SK-N-SH (cell line): ENCODE measurements at regions not wholly inside any gene's neighbourhood (a gene's known extent, or its start where the extent isn't known, plus 50 kb on each side); places are given as distances from the start of the nearest gene placed in this dataset.

Source experiments
- CTCF ChIA-PET: fragments of 300-600, 350-600 bp; formaldehyde crosslinking; extraction: SDS; loops from one replicate; lab custom pipeline; 2021; lab: Yijun Ruan, JAX
- POLR2A ChIA-PET: fragments of 350-600 bp; sonication (Branson Sonifier 250); formaldehyde crosslinking; extraction: SDS; loops from one replicate; lab custom pipeline; 2020; ENCODE audit warnings: antibody characterized with exemption, inconsistent platforms; lab: Yijun Ruan, JAX
- DNase-seq: peaks from one replicate; pipeline ENCODE4 v3.0.0; 2012
- H2AFZ ChIP-seq: fragments of 200-600 bp; sonication (generic); 2 replicates; pipeline ENCODE4 v1.8.1; 2016; ENCODE audit warnings: antibody characterized with exemption, mild to moderate bottlenecking, low read depth
- H3F3A ChIP-seq: fragments of 200-600 bp; sonication (generic); replicated peaks from 2 replicates; pipeline ENCODE3; 2016; ENCODE audit warnings: antibody characterized with exemption, mild to moderate bottlenecking; ENCODE audit not compliant: insufficient read depth
- H3K27ac ChIP-seq, 2 experiments: fragments of 200-500 bp in 1 of 2; fragments of 200-600 bp in 1 of 2; sonication (Bioruptor generic) in 1 of 2; sonication (generic), shearing (Covaris generic) in 1 of 2; 2 replicates each; pipeline versions ENCODE4 v1.5.1 to v1.6.1; 2014 to 2016; ENCODE audit warnings: low read depth in 2 of 2, inconsistent platforms in 1 of 2, low read length in 1 of 2, mild to moderate bottlenecking in 1 of 2, mixed read lengths in 1 of 2
- H3K27me3 ChIP-seq: fragments of 200-600 bp; sonication (generic), shearing (Covaris generic); 2 replicates; pipeline ENCODE4 v1.6.1; 2016; ENCODE audit warnings: mixed run types; ENCODE audit not compliant: insufficient read depth
- H3K36me3 ChIP-seq, 2 experiments: fragments of 200-500 bp in 1 of 2; fragments of 200-600 bp in 1 of 2; sonication (Bioruptor generic) in 1 of 2; sonication (generic) in 1 of 2; replicated peaks in 1 of 2; 2 replicates each; pipeline versions ENCODE3 to v1.5.1; 2014 to 2016; ENCODE audit warnings: low read length in 1 of 2, mild to moderate bottlenecking in 1 of 2; ENCODE audit not compliant: insufficient read depth in 2 of 2, control insufficient read depth in 1 of 2
- H3K4me1 ChIP-seq, 2 experiments: fragments of 200-500 bp in 1 of 2; fragments of 200-600 bp in 1 of 2; sonication (Bioruptor generic) in 1 of 2; sonication (generic), shearing (Covaris generic) in 1 of 2; 2 replicates each; pipeline versions ENCODE4 v1.5.1 to v1.6.1; 2014 to 2016; ENCODE audit warnings: low read depth in 1 of 2, low read length in 1 of 2, mixed run types in 1 of 2; ENCODE audit not compliant: insufficient read depth in 2 of 2, control insufficient read depth in 1 of 2
- H3K4me2 ChIP-seq: fragments of 200-600 bp; sonication (generic), shearing (Covaris generic); 2 replicates; pipeline ENCODE4 v1.6.1; 2017; ENCODE audit warnings: mixed run types
- H3K4me3 ChIP-seq, 2 experiments: fragments of 200-500 bp in 1 of 2; fragments of 200-600 bp in 1 of 2; sonication (Bioruptor generic) in 1 of 2; sonication (generic), shearing (Covaris generic) in 1 of 2; 2 replicates each; pipeline versions ENCODE4 v1.5.1 to v1.8.1; 2014 to 2016; ENCODE audit warnings: low read depth in 2 of 2, inconsistent platforms in 1 of 2, low read length in 1 of 2, mild to moderate bottlenecking in 1 of 2, mixed read lengths in 1 of 2, moderate library complexity in 1 of 2
- H3K79me2 ChIP-seq: fragments of 200-600 bp; sonication (generic); 2 replicates; pipeline ENCODE4 v1.8.1; 2017; ENCODE audit warnings: mild to moderate bottlenecking; ENCODE audit not compliant: insufficient read depth
- H3K9ac ChIP-seq: fragments of 200-600 bp; sonication (generic); 2 replicates; pipeline ENCODE4 v1.6.1; 2017; ENCODE audit warnings: mixed run types
- H3K9me2 ChIP-seq: fragments of 200-600 bp; sonication (generic); 2 replicates; pipeline ENCODE4 v1.6.1; 2017; ENCODE audit warnings: mixed run types
- H3K9me3 ChIP-seq: fragments of 200-600 bp; sonication (generic); 2 replicates; pipeline ENCODE4 v1.6.1; 2017; ENCODE audit warnings: mixed run types, mild to moderate bottlenecking, moderate library complexity
- H4K20me1 ChIP-seq: fragments of 200-600 bp; sonication (generic); 2 replicates; pipeline ENCODE4 v1.6.1; 2017; ENCODE audit warnings: mild to moderate bottlenecking, mixed run types; ENCODE audit not compliant: insufficient read depth
- EP300 ChIP-seq, 2 experiments: IDR thresholded peaks; 2 replicates each; pipeline versions ENCODE4 v1.4.0 to v1.6.1; 2012; ENCODE audit warnings: borderline replicate concordance in 1 of 2, low read depth in 1 of 2, low read length in 1 of 2
- NFIC ChIP-seq: IDR thresholded peaks from 2 replicates; pipeline ENCODE4 v1.4.0; 2012; ENCODE audit warnings: borderline replicate concordance
- PBX3 ChIP-seq: IDR thresholded peaks from 2 replicates; pipeline ENCODE4; 2012
- POLR2AphosphoS5 ChIP-seq: IDR thresholded peaks from 2 replicates; pipeline ENCODE4 v1.6.1; 2012; ENCODE audit warnings: low read depth, low read length
- RCOR1 ChIP-seq: fragments of 150-350 bp; IDR thresholded peaks from 2 replicates; pipeline ENCODE4 v1.6.1; 2017; ENCODE audit warnings: antibody characterized with exemption, low read length
- REST ChIP-seq: IDR thresholded peaks from 2 replicates; pipeline ENCODE4 v1.6.1; 2012; ENCODE audit warnings: mild to moderate bottlenecking, low read depth, low read length, moderate library complexity
- RFX5 ChIP-seq: IDR thresholded peaks from 2 replicates; pipeline ENCODE4 v1.6.1; 2012; ENCODE audit warnings: mild to moderate bottlenecking, improper control_type of control experiment, low read length
- RXRA ChIP-seq: IDR thresholded peaks from 2 replicates; pipeline ENCODE4 v1.4.0; 2012; ENCODE audit warnings: low read depth, mild to moderate bottlenecking, borderline replicate concordance
- TAF1 ChIP-seq: IDR thresholded peaks from 2 replicates; pipeline ENCODE4 v1.6.1; 2012; ENCODE audit warnings: low read depth, mild to moderate bottlenecking, low read length, moderate library complexity, borderline replicate concordance
- TCF12 ChIP-seq: IDR thresholded peaks from 2 replicates; pipeline ENCODE4 v1.4.0; 2012
- TEAD4 ChIP-seq: IDR thresholded peaks from 2 replicates; pipeline ENCODE4 v1.4.0; 2012; ENCODE audit warnings: mild to moderate bottlenecking, borderline replicate concordance; ENCODE audit not compliant: insufficient read depth
- USF1 ChIP-seq: IDR thresholded peaks from 2 replicates; pipeline ENCODE4 v1.4.0; 2012; ENCODE audit warnings: low read depth, borderline replicate concordance
- YY1 ChIP-seq: IDR thresholded peaks from 2 replicates; pipeline ENCODE4 v1.4.0; 2012; ENCODE audit warnings: low read depth, mild to moderate bottlenecking
- WGBS: methylation state at CpG from one replicate; pipeline ENCODE4 v1.1.6; 2017; ENCODE audit warnings: low lambda C conversion rate; 5-methylcytosine and 5-hydroxymethylcytosine counted together
- TF ChIP-seq, protein P1 (sequence below): fragments of 150-350 bp; IDR thresholded peaks from 2 replicates; pipeline ENCODE4 v1.6.1; 2017; ENCODE audit warnings: antibody characterized with exemption, low read length, low read depth, borderline replicate concordance

- no peak overlapping the region for H2AFZ ChIP-seq
- 46% methylated on average over 7 of the region's 7 CpGs for WGBS
- no peaks in the 10 kb centered on the region for H3F3A ChIP-seq
- POLR2A ChIA-PET: no interaction called here
- peak overlapping the region in 1 of 2 experiments; percentile 75; a peak in 2 of 4 replicates for H3K27ac ChIP-seq
- H3K79me2 ChIP-seq: no peaks in the 10 kb centered on the region
- H4K20me1 ChIP-seq: no peaks in the 10 kb centered on the region
- H3K9ac ChIP-seq: no peak overlapping the region
- peaks cover 0 to 9% of the 10 kb centered on the region in 2 experiments; a peak in 2 of 4 replicates for H3K4me1 ChIP-seq
- H3K4me2 ChIP-seq: no peak overlapping the region
- H3K4me3 ChIP-seq: no peak overlapping the region
- no peaks in the 10 kb centered on the region for H3K27me3 ChIP-seq
- CTCF ChIA-PET: interaction anchor here (0.5 kb wide), 1 partner anchor 421 kb away, joined by 3 read pairs; no protein-coding TSS in a partner anchor
- no peaks in the 10 kb centered on the region for H3K9me2 ChIP-seq
- TF ChIP-seq NFIC: peak; percentile 87
- no peak for TF ChIP-seq RCOR1
- TF ChIP-seq TEAD4: 0 out of 2 replicates have a peak, but pooled peaks have one; percentile 25
- TF ChIP-seq RXRA: no peak
- TF ChIP-seq YY1: no peak
- TF ChIP-seq TAF1: no peak
- TF ChIP-seq POLR2AphosphoS5: peak; percentile 45; the same call in 1 of the 2 replicates
- TF ChIP-seq PBX3: peak; percentile 16; the same call in 1 of the 2 replicates
- TF ChIP-seq RFX5: no peak
- TF ChIP-seq REST: 0 out of 2 replicates have a peak, but pooled peaks have one; percentile 23
- TF ChIP-seq TCF12: peak; percentile 84
- TF ChIP-seq EP300 (IDR thresholded peaks at IDR 0.05; ENCODE audit: borderline replicate concordance in 1 of 2, low read depth in 1 of 2, low read length in 1 of 2): peak in 1 of 2 experiments; percentile 66; a peak in 1 of 4 replicates
- TF ChIP-seq USF1: no peak
- TF ChIP-seq, protein P1, sequence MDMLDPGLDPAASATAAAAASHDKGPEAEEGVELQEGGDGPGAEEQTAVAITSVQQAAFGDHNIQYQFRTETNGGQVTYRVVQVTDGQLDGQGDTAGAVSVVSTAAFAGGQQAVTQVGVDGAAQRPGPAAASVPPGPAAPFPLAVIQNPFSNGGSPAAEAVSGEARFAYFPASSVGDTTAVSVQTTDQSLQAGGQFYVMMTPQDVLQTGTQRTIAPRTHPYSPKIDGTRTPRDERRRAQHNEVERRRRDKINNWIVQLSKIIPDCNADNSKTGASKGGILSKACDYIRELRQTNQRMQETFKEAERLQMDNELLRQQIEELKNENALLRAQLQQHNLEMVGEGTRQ: no peak
- no peaks in the 10 kb centered on the region for H3K36me3 ChIP-seq
- H3K9me3 ChIP-seq: no peaks in the 10 kb centered on the region
- no peak for DNase-seq
Measured at GRCh38 chr10:88131511-88132139, 268.2 kb downstream of the PTEN start.
